ENCODE measurements at regions not wholly inside any gene's neighbourhood (a gene's known extent, or its start where the extent isn't known, plus 50 kb on each side); places are given as distances from the start of the nearest gene placed in this dataset.

- Histone ChIP-seq H3F3A (ENCODE audit: insufficient read depth, low read length) (no peaks in the 10 kb centered on the region), H3K27ac (ENCODE audit: low read depth, low read length, poor library complexity, severe bottlenecking) (no peak overlapping the region), H4K20me1 (ENCODE audit: insufficient read depth, low read length) (no peaks in the 10 kb centered on the region), H2AFZ (ENCODE audit: low read length) (no peak overlapping the region), H3K9me3 (ENCODE audit: low read length) (no peaks in the 10 kb centered on the region), H3K4me1 (ENCODE audit: insufficient read depth, low read length, severe bottlenecking) (no peaks in the 10 kb centered on the region), H3K27me3 (ENCODE audit: insufficient read depth, low read length) (no peaks in the 10 kb centered on the region), H3K36me3 (ENCODE audit: insufficient read depth, low read length) (no peaks in the 10 kb centered on the region), H3K9me2 (ENCODE audit: low read depth, low read length) (no peaks in the 10 kb centered on the region), H3K9ac (ENCODE audit: low read length) (no peak overlapping the region), H3K4me2 (ENCODE audit: low read length) (no peak overlapping the region), H3K79me2 (ENCODE audit: insufficient read depth, low read length) (no peaks in the 10 kb centered on the region), H3K4me3 (ENCODE audit: low read depth, low read length, poor library complexity, severe bottlenecking) (no peak overlapping the region)
- TF ChIP-seq CTCF (IDR thresholded peaks at IDR 0.05; ENCODE audit: low read length), result no peak
- TF ChIP-seq EZH2 (IDR thresholded peaks at IDR 0.05; ENCODE audit: borderline replicate concordance, low read length), result no peak
These were observed 260.4 kb upstream of the IRX4 start for GRCh38 chr5:2143088-2143487.

- Histone ChIP-seq H3K9me2 (ENCODE audit: low read depth, low read length) (no peaks in the 10 kb centered on the region), H3K36me3 (ENCODE audit: insufficient read depth, low read length) (no peaks in the 10 kb centered on the region), H3K27me3 (ENCODE audit: insufficient read depth, low read length) (no peaks in the 10 kb centered on the region), H3K4me1 (ENCODE audit: insufficient read depth, low read length, severe bottlenecking) (no peaks in the 10 kb centered on the region), H3K4me2 (ENCODE audit: low read length) (no peak overlapping the region), H3F3A (ENCODE audit: insufficient read depth, low read length) (no peaks in the 10 kb centered on the region), H3K9ac (ENCODE audit: low read length) (no peak overlapping the region), H3K9me3 (ENCODE audit: low read length) (no peaks in the 10 kb centered on the region), H2AFZ (ENCODE audit: low read length) (no peak overlapping the region), H3K4me3 (ENCODE audit: low read depth, low read length, poor library complexity, severe bottlenecking) (no peak overlapping the region), H4K20me1 (ENCODE audit: insufficient read depth, low read length) (no peaks in the 10 kb centered on the region), H3K27ac (ENCODE audit: low read depth, low read length, poor library complexity, severe bottlenecking) (no peak overlapping the region), H3K79me2 (ENCODE audit: insufficient read depth, low read length) (no peaks in the 10 kb centered on the region)
- TF ChIP-seq CTCF (IDR thresholded peaks at IDR 0.05; ENCODE audit: low read length) (no peak), EZH2 (IDR thresholded peaks at IDR 0.05; ENCODE audit: borderline replicate concordance, low read length) (no peak)
These were observed 259.8 kb upstream of the IRX4 start for GRCh38 chr5:2142456-2142954.

GRCh38 chr5:2141254-2142000, 258.7 kb upstream of the IRX4 start:
- Histone ChIP-seq H3K79me2 (ENCODE audit: insufficient read depth, low read length) (no peaks in the 10 kb centered on the region), H3K4me3 (ENCODE audit: low read depth, low read length, poor library complexity, severe bottlenecking) (no peak overlapping the region), H4K20me1 (ENCODE audit: insufficient read depth, low read length) (no peaks in the 10 kb centered on the region), H3K9me3 (ENCODE audit: low read length) (no peaks in the 10 kb centered on the region), H3K36me3 (ENCODE audit: insufficient read depth, low read length) (no peaks in the 10 kb centered on the region), H3K4me2 (ENCODE audit: low read length) (no peak overlapping the region), H2AFZ (ENCODE audit: low read length) (no peak overlapping the region), H3K9me2 (ENCODE audit: low read depth, low read length) (no peaks in the 10 kb centered on the region), H3K9ac (ENCODE audit: low read length) (no peak overlapping the region), H3F3A (ENCODE audit: insufficient read depth, low read length) (no peaks in the 10 kb centered on the region), H3K4me1 (ENCODE audit: insufficient read depth, low read length, severe bottlenecking) (no peaks in the 10 kb centered on the region), H3K27me3 (ENCODE audit: insufficient read depth, low read length) (no peaks in the 10 kb centered on the region), H3K27ac (ENCODE audit: low read depth, low read length, poor library complexity, severe bottlenecking) (no peak overlapping the region)
- no peak for TF ChIP-seq EZH2 (IDR thresholded peaks at IDR 0.05; ENCODE audit: borderline replicate concordance, low read length)
- no peak for TF ChIP-seq CTCF (IDR thresholded peaks at IDR 0.05; ENCODE audit: low read length)

Data from OCI-LY1 (cell line).